Erythroblast (primary cell): ENCODE measurements at regions not wholly inside any gene's neighbourhood (a gene's known extent, or its start where the extent isn't known, plus 50 kb on each side); places are given as distances from the start of the nearest gene placed in this dataset.

Experiments
- DNase-seq, 2 experiments: peaks; one replicate each; lab custom pipeline; 2025; lab: John Stamatoyannopoulos, UW
- GATA1 ChIP-seq: IDR thresholded peaks from 2 replicates; pipeline ENCODE4 v1.6.1; 2011; ENCODE audit warnings: low read depth, mild to moderate bottlenecking, control low read depth, low read length, moderate library complexity
- POLR2A ChIP-seq: IDR thresholded peaks from 2 replicates; pipeline ENCODE4 v1.6.1; 2011; ENCODE audit warnings: mild to moderate bottlenecking, low read length

- DNase-seq, result no peak
- TF ChIP-seq GATA1 (no peak), POLR2A (no peak)
Measured at GRCh38 chr1:239856924-239857323, 234.8 kb upstream of the FMN2 start.

GRCh38 chr1:239858057-239858456, 233.6 kb upstream of the FMN2 start:
- DNase-seq, result no peak
- TF ChIP-seq GATA1 (no peak), POLR2A (no peak)

- no peak for TF ChIP-seq POLR2A
- TF ChIP-seq GATA1, result no peak
- DNase-seq, result no peak
Measured at GRCh38 chr1:239858529-239858928, 233.2 kb upstream of the FMN2 start.

GRCh38 chr1:239861985-239862384, 229.7 kb upstream of the FMN2 start:
- no peak for DNase-seq
- TF ChIP-seq GATA1 (no peak), POLR2A (no peak)

- no peak for DNase-seq
- TF ChIP-seq GATA1 (no peak), POLR2A (no peak)
Measured at GRCh38 chr1:239868058-239868832, 223.4 kb upstream of the FMN2 start.

GRCh38 chr1:239870194-239870593, 221.5 kb upstream of the FMN2 start:
- TF ChIP-seq GATA1 (no peak), POLR2A (no peak)
- DNase-seq, result no peak

- TF ChIP-seq POLR2A, result no peak
- TF ChIP-seq GATA1, result no peak
- no peak for DNase-seq
Measured at GRCh38 chr1:239872626-239873025, 219.1 kb upstream of the FMN2 start.

- TF ChIP-seq GATA1, result no peak
- TF ChIP-seq POLR2A, result no peak
Measured at GRCh38 chr1:239874831-239875230, 216.9 kb upstream of the FMN2 start.

GRCh38 chr1:239879321-239880170, 212.1 kb upstream of the FMN2 start:
- TF ChIP-seq GATA1, result no peak
- no peak for TF ChIP-seq POLR2A
- no peak for DNase-seq

More at GRCh38 chr1:239874831-239875230, 216.9 kb upstream of the FMN2 start:
- DNase-seq, result no peak

- no peak for DNase-seq
- no peak for TF ChIP-seq GATA1
- TF ChIP-seq POLR2A, result no peak
Measured at GRCh38 chr1:239882967-239883366, 208.7 kb upstream of the FMN2 start.

GRCh38 chr1:239884796-239885195, 206.9 kb upstream of the FMN2 start:
- no peak for DNase-seq
- no peak for TF ChIP-seq GATA1
- TF ChIP-seq POLR2A, result no peak

- DNase-seq, result no peak
- no peak for TF ChIP-seq POLR2A
- no peak for TF ChIP-seq GATA1
Measured at GRCh38 chr1:239886266-239886665, 205.4 kb upstream of the FMN2 start.

GRCh38 chr1:239888639-239889038, 203.0 kb upstream of the FMN2 start:
- no peak for DNase-seq
- TF ChIP-seq GATA1, result no peak
- no peak for TF ChIP-seq POLR2A
